NB4 (cell line): ENCODE measurements at regions not wholly inside any gene's neighbourhood (a gene's known extent, or its start where the extent isn't known, plus 50 kb on each side); places are given as distances from the start of the nearest gene placed in this dataset.

Experiments
- DNase-seq: peaks from one replicate; pipeline ENCODE4 v3.0.0; 2010; ENCODE audit warnings: low read depth
- H3K4me3 ChIP-seq: one replicate; pipeline ENCODE4 v1.5.1; 2011; ENCODE audit warnings: mild to moderate bottlenecking, low read depth, low read length, moderate library complexity
- CTCF ChIP-seq: IDR thresholded peaks from one replicate; pipeline ENCODE4 v1.5.1; 2012; ENCODE audit warnings: low read depth, low read length
- MAX ChIP-seq: IDR thresholded peaks from 2 replicates; pipeline ENCODE4 v1.6.1; 2011; ENCODE audit warnings: low read depth, low read length
- MYC ChIP-seq: IDR thresholded peaks from 2 replicates; pipeline ENCODE4 v1.6.1; 2011; ENCODE audit warnings: low read depth, low read length
- POLR2A ChIP-seq: IDR thresholded peaks from 2 replicates; pipeline ENCODE4 v1.6.1; 2011; ENCODE audit warnings: mild to moderate bottlenecking; ENCODE audit not compliant: insufficient read length; ENCODE audit errors: extremely low read depth

GRCh38 chr1:5381491-5381890 lies 610.7 kb downstream of the NPHP4 start:
- H3K4me3 ChIP-seq: no peak overlapping the region
- DNase-seq: no peak
- TF ChIP-seq MYC (no peak), MAX (no peak)

- H3K4me3 ChIP-seq: no peak overlapping the region
- no peak for DNase-seq
- TF ChIP-seq MAX (no peak), MYC (no peak), POLR2A (no peak), CTCF (no peak)
These were observed 613.0 kb downstream of the NPHP4 start for GRCh38 chr1:5379176-5379759.

GRCh38 chr1:5376538-5377247 lies 615.5 kb downstream of the NPHP4 start:
- no peak for DNase-seq
- no peak overlapping the region for H3K4me3 ChIP-seq
- no peak for TF ChIP-seq MYC
- TF ChIP-seq CTCF: no peak
- no peak for TF ChIP-seq MAX
- no peak for TF ChIP-seq POLR2A

GRCh38 chr1:5375481-5375880 lies 616.7 kb downstream of the NPHP4 start:
- no peak overlapping the region for H3K4me3 ChIP-seq
- TF ChIP-seq CTCF: no peak
- TF ChIP-seq POLR2A: no peak
- TF ChIP-seq MAX: no peak
- TF ChIP-seq MYC: no peak
- no peak for DNase-seq

- no peak overlapping the region for H3K4me3 ChIP-seq
- TF ChIP-seq MAX: no peak
- no peak for TF ChIP-seq MYC
- TF ChIP-seq POLR2A: no peak
- no peak for TF ChIP-seq CTCF
These were observed 618.0 kb downstream of the NPHP4 start for GRCh38 chr1:5374192-5374591.

GRCh38 chr1:5373281-5373680 lies 618.9 kb downstream of the NPHP4 start:
- TF ChIP-seq POLR2A: no peak
- no peak for TF ChIP-seq MYC
- no peak for TF ChIP-seq MAX
- TF ChIP-seq CTCF: no peak
- DNase-seq: no peak
- H3K4me3 ChIP-seq: no peak overlapping the region

More at GRCh38 chr1:5374192-5374591, 618.0 kb downstream of the NPHP4 start:
- DNase-seq: no peak
